Activated T-helper 2 cell treated with anti-CD3 and anti-CD28 coated beads, Interferon-gamma antibody, Interleukin-2, Interleukin-4, amounts not matched to agents 10 μg/mL and 5 μg/mL and 100 μg/mL, durations not matched to agents 14 hours and 24 hours and 36 hours (primary cell): ENCODE measurements at regions not wholly inside any gene's neighbourhood (a gene's known extent, or its start where the extent isn't known, plus 50 kb on each side); places are given as distances from the start of the nearest gene placed in this dataset.

Source experiments
- DNase-seq: peaks from one replicate; pipeline ENCODE4 v3.0.0; 2021; ENCODE audit warnings: low spot score
- H3K27ac Mint-ChIP-seq: one replicate; pipeline ENCODE4 v1.8.0; 2021; ENCODE audit warnings: mixed read lengths
- H3K27me3 Mint-ChIP-seq: one replicate; pipeline ENCODE4 v1.8.0; 2021; ENCODE audit warnings: low read depth, mixed read lengths
- H3K36me3 Mint-ChIP-seq: one replicate; pipeline ENCODE4 v1.8.0; 2021; ENCODE audit warnings: low read depth, mixed read lengths
- H3K4me1 Mint-ChIP-seq: one replicate; pipeline ENCODE4 v1.8.0; 2021; ENCODE audit warnings: low read depth, mixed read lengths
- H3K4me3 Mint-ChIP-seq: one replicate; pipeline ENCODE4 v1.8.0; 2021; ENCODE audit warnings: low read depth, mild to moderate bottlenecking, moderate library complexity, mixed read lengths
- H3K9me3 Mint-ChIP-seq: one replicate; pipeline ENCODE4 v1.8.0; 2021; ENCODE audit warnings: mixed read lengths
- intact Hi-C: fragments of 100-400 bp; cut with micrococcal nuclease; formaldehyde crosslinking; loops from one replicate; pipeline ENCODE4 v1.15.1; 2023

- H3K9me3 Mint-ChIP-seq: no peaks in the 10 kb centered on the region
- no peaks in the 10 kb centered on the region for H3K27me3 Mint-ChIP-seq
- intact Hi-C loops: no loop called here
- no peak for DNase-seq
- no peak overlapping the region for H3K4me3 Mint-ChIP-seq
- H3K4me1 Mint-ChIP-seq: no peaks in the 10 kb centered on the region
- H3K36me3 Mint-ChIP-seq: no peaks in the 10 kb centered on the region
- H3K27ac Mint-ChIP-seq: no peak overlapping the region
These were observed 378.8 kb upstream of the SHH start for GRCh38 chr7:156191090-156191489.

- Mint-ChIP-seq H3K4me3 (no peak overlapping the region), H3K27ac (no peak overlapping the region), H3K4me1 (no peaks in the 10 kb centered on the region), H3K9me3 (no peaks in the 10 kb centered on the region), H3K27me3 (peaks cover 5% of the 10 kb centered on the region), H3K36me3 (no peaks in the 10 kb centered on the region)
- intact Hi-C loops: no loop called here
- DNase-seq: no peak
These were observed 372.8 kb upstream of the SHH start for GRCh38 chr7:156185076-156185475.

- Mint-ChIP-seq H3K9me3 (no peaks in the 10 kb centered on the region), H3K36me3 (no peaks in the 10 kb centered on the region), H3K4me3 (no peak overlapping the region), H3K4me1 (no peaks in the 10 kb centered on the region), H3K27ac (no peak overlapping the region), H3K27me3 (peaks cover 5% of the 10 kb centered on the region)
- intact Hi-C loops: no loop called here
- DNase-seq: no peak
These were observed 371.9 kb upstream of the SHH start for GRCh38 chr7:156184164-156184563.

GRCh38 chr7:156180451-156181229 lies 368.4 kb upstream of the SHH start:
- DNase-seq: no peak

GRCh38 chr7:156179872-156180390 lies 367.7 kb upstream of the SHH start:
- Mint-ChIP-seq H3K36me3 (no peaks in the 10 kb centered on the region), H3K4me1 (no peaks in the 10 kb centered on the region), H3K27me3 (peaks cover 5% of the 10 kb centered on the region), H3K4me3 (no peak overlapping the region), H3K27ac (no peak overlapping the region), H3K9me3 (no peaks in the 10 kb centered on the region)
- DNase-seq: no peak
- intact Hi-C loops: no loop called here

More at GRCh38 chr7:156180451-156181229, 368.4 kb upstream of the SHH start:
- H3K4me1 Mint-ChIP-seq: no peaks in the 10 kb centered on the region
- peaks cover 5% of the 10 kb centered on the region for H3K27me3 Mint-ChIP-seq
- H3K9me3 Mint-ChIP-seq: no peaks in the 10 kb centered on the region
- no peak overlapping the region for H3K4me3 Mint-ChIP-seq
- intact Hi-C loops: no loop called here
- H3K36me3 Mint-ChIP-seq: no peaks in the 10 kb centered on the region
- no peak overlapping the region for H3K27ac Mint-ChIP-seq

GRCh38 chr7:156178857-156179256 lies 366.6 kb upstream of the SHH start:
- Mint-ChIP-seq H3K9me3 (no peaks in the 10 kb centered on the region), H3K27me3 (no peaks in the 10 kb centered on the region), H3K27ac (no peak overlapping the region), H3K4me3 (no peak overlapping the region), H3K4me1 (no peaks in the 10 kb centered on the region), H3K36me3 (no peaks in the 10 kb centered on the region)
- DNase-seq: no peak
- intact Hi-C loops: no loop called here

GRCh38 chr7:156178214-156178613 lies 366.0 kb upstream of the SHH start:
- H3K4me3 Mint-ChIP-seq: no peak overlapping the region
- DNase-seq: no peak
- H3K27me3 Mint-ChIP-seq: no peaks in the 10 kb centered on the region
- H3K4me1 Mint-ChIP-seq: no peaks in the 10 kb centered on the region
- intact Hi-C loops: no loop called here
- H3K9me3 Mint-ChIP-seq: no peaks in the 10 kb centered on the region
- no peak overlapping the region for H3K27ac Mint-ChIP-seq
- no peaks in the 10 kb centered on the region for H3K36me3 Mint-ChIP-seq

- Mint-ChIP-seq H3K27ac (no peak overlapping the region), H3K36me3 (no peaks in the 10 kb centered on the region), H3K4me1 (no peaks in the 10 kb centered on the region), H3K9me3 (no peaks in the 10 kb centered on the region), H3K4me3 (no peak overlapping the region), H3K27me3 (no peaks in the 10 kb centered on the region)
- DNase-seq: no peak
- intact Hi-C loops: no loop called here
These were observed 365.3 kb upstream of the SHH start for GRCh38 chr7:156177422-156178055.

GRCh38 chr7:156176039-156176438 lies 363.8 kb upstream of the SHH start:
- intact Hi-C loops: no loop called here

GRCh38 chr7:156175003-156175402 lies 362.7 kb upstream of the SHH start:
- intact Hi-C loops: no loop called here
- H3K4me1 Mint-ChIP-seq: no peaks in the 10 kb centered on the region
- no peaks in the 10 kb centered on the region for H3K36me3 Mint-ChIP-seq
- no peak overlapping the region for H3K27ac Mint-ChIP-seq
- H3K27me3 Mint-ChIP-seq: no peaks in the 10 kb centered on the region
- no peak for DNase-seq
- no peak overlapping the region for H3K4me3 Mint-ChIP-seq
- H3K9me3 Mint-ChIP-seq: no peaks in the 10 kb centered on the region

More at GRCh38 chr7:156176039-156176438, 363.8 kb upstream of the SHH start:
- Mint-ChIP-seq H3K27ac (no peak overlapping the region), H3K4me3 (no peak overlapping the region), H3K9me3 (no peaks in the 10 kb centered on the region), H3K4me1 (no peaks in the 10 kb centered on the region), H3K27me3 (no peaks in the 10 kb centered on the region), H3K36me3 (no peaks in the 10 kb centered on the region)
- no peak for DNase-seq

- Mint-ChIP-seq H3K27me3 (no peaks in the 10 kb centered on the region), H3K27ac (no peak overlapping the region), H3K9me3 (no peaks in the 10 kb centered on the region), H3K4me3 (no peak overlapping the region), H3K4me1 (no peaks in the 10 kb centered on the region), H3K36me3 (no peaks in the 10 kb centered on the region)
- intact Hi-C loops: no loop called here
- no peak for DNase-seq
These were observed 362.2 kb upstream of the SHH start for GRCh38 chr7:156174428-156174827.

- no peaks in the 10 kb centered on the region for H3K36me3 Mint-ChIP-seq
- intact Hi-C loops: no loop called here
- no peaks in the 10 kb centered on the region for H3K4me1 Mint-ChIP-seq
- no peak overlapping the region for H3K27ac Mint-ChIP-seq
- no peak for DNase-seq
- no peaks in the 10 kb centered on the region for H3K9me3 Mint-ChIP-seq
- H3K4me3 Mint-ChIP-seq: no peak overlapping the region
- no peaks in the 10 kb centered on the region for H3K27me3 Mint-ChIP-seq
These were observed 361.6 kb upstream of the SHH start for GRCh38 chr7:156173748-156174353.

GRCh38 chr7:156173346-156173745 lies 361.1 kb upstream of the SHH start:
- Mint-ChIP-seq H3K4me3 (no peak overlapping the region), H3K27me3 (no peaks in the 10 kb centered on the region), H3K9me3 (no peaks in the 10 kb centered on the region), H3K4me1 (no peaks in the 10 kb centered on the region), H3K36me3 (no peaks in the 10 kb centered on the region), H3K27ac (no peak overlapping the region)
- intact Hi-C loops: no loop called here
- no peak for DNase-seq
